Left colon (tissue), 2 donors: ENCODE measurements at regions not wholly inside any gene's neighbourhood (a gene's known extent, or its start where the extent isn't known, plus 50 kb on each side); places are given as distances from the start of the nearest gene placed in this dataset.

Source experiments
- ATAC-seq: fragments of 200-7000 bp; cut with Tn5 transposase; one replicate; pipeline ENCODE4 v1.9.1; 2020; ENCODE audit warnings: mild to moderate bottlenecking, moderate library complexity
- DNase-seq, 2 donors: peaks; one replicate each; pipeline ENCODE4 v3.0.0-alpha.2; 2020
- intact Hi-C, 2 donors: fragments of 100-400 bp; cut with DNase I in 1 of 2; cut with micrococcal nuclease in 1 of 2; formaldehyde crosslinking; loops; one replicate each; pipeline versions ENCODE4 v1.11.2 to v1.14.0; 2022; cut with DNase I, micrococcal nuclease
- donor health status: DM: no; HTN: no; CAD: no.
- donor health status: DM: yes; HTN: yes; CAD: no.

DNA sequence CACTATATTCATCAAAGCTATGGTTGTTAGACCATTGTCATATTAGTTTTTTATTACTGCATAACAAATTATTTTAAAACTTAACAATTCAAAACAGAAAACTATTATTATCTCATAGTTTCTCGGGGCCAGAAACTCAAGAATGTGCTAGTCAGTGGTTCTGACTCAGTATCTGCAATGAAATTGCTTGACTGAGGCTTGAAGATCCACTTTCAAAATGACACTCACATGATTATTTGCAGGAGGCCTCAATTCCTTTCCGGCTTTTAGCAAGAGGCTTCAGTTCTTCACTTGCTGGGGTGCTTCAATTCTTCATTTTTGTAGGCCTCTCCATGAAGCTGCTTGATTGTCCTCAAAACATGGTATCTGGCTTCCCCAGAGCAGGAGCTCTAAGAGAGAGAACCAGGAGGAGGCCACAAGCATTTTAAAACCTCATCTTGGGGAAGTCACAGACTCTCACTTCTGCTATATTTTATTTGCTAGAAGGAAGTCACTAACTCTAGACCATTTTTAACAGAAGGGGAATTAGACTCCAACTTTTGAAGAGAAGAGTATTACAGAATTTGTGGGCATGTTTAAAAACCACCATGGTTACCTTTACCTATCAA lies 383.7 kb downstream of the MFSD1 start:
- intact Hi-C loops, result no loop called here
- DNase-seq (no peak), ATAC-seq (no peak)

DNA sequence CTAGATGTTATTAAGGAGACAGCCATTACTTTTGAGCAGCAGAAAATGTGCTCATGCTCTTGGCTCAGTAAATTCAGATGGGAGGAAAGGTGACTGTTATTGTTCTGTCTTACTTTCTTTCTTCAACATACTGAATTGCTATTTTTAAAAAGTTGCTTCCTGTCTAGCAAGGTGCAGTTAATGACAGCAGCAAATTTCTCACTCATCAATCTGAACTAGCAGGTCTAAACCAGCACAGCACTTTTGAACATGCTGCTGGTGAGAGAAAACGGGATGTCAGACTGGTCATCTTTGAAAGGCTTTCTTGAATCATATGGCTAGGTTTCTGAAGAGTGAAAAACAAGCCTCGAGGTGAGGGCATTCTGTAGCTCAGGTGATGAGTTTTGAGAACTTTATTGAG lies 384.7 kb downstream of the MFSD1 start:
- no peak for DNase-seq

DNA sequence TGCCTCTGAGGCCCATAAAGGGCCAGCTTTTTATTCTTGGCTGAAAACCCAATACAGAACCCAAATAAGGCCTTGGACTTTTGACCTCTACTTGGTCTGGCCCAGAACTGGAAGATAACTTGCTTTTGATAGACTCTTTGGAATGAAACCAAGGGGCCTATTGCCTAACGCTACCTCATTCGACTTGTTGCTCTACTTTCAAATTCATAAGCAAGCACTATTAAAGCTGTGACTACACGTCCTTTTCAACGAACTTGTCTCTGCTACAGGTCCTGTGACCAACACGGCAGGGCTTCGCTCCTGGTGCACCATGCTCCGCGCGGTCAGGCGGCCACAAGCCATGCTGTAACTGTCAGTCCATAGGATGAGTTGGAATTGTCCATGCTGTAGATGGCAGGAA lies 385.4 kb downstream of the MFSD1 start:
- intact Hi-C loops, result no loop called here
- no peak for DNase-seq
- no peak for ATAC-seq

More for the DNA sequence above, 384.7 kb downstream of the MFSD1 start:
- ATAC-seq, result no peak
- intact Hi-C loops, result no loop called here

DNA sequence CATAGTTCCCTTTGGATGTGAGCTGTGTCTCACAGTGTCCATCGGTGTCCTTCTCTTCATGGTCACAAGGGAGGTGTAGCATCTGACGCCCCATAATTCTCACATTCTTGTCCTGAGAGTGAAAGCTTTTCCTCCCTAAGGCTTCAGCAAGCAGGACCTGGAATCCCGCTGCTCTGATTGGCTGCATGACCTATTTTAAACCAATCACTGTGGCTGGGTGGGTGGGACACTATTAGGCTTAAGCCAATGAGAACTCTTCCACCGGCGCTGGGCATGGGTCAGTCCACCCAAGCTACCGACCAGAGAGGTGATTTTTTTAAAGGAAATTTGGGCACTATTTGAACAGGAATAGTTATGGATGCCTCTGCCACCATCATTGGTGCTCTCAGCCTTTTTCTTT lies 385.9 kb downstream of the MFSD1 start:
- intact Hi-C loops, result no loop called here
- DNase-seq (no peak), ATAC-seq (no peak)

DNA sequence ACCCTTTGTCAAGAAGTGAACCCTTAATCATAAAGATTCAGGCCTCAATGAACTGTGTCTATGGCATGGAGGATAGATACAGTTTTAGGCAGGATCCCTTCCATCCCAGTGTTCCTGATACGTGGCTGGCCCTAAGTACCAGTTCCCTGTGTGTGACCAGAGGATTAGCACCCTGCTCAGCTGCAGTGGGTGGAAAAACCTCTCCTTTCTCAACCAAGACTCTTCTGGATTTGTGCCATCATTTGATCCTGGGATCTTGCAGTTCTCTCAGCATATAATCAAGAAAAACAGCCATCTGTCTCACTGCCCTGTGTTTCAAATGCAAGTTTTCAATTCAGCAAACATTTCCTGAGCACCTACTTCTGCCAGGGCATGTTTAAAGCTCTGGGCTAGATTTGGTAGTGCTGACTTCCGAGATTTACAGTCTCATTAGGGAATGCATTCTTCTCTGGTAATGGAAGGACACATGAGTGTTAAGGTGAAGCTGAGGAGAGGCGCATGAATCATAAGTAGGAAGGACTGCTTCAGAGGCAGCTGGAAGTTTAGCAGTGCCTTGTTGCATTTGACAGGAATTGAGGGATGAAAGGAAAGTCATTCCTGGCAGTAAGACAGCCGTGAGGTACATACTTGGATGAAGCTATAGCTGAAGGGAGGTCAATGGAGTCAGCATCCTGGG lies 388.3 kb downstream of the MFSD1 start:
- ATAC-seq (no peak), DNase-seq (no peak)
- intact Hi-C loops, result no loop called here

DNA sequence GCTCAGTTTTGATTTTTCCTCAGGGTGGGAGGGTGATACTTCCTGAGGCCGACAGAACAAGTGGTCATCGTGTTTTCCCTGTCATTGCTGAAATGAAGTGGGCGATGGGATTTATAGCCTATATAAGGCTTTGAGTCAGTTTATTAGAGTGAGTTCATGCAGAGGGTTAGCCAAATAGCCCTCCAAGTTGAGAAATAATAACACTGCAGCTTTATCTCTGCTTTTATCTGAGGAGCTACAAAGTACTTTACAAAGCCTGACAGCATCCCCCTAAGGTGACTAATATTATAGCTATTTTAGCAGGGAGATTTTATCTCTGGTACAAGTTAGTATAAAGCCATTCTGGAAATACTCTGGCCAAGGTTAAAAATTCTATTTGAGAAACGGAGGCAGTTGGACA lies 389.6 kb downstream of the MFSD1 start:
- intact Hi-C loops, result no loop called here
- DNase-seq (no peak), ATAC-seq (no peak)

DNA sequence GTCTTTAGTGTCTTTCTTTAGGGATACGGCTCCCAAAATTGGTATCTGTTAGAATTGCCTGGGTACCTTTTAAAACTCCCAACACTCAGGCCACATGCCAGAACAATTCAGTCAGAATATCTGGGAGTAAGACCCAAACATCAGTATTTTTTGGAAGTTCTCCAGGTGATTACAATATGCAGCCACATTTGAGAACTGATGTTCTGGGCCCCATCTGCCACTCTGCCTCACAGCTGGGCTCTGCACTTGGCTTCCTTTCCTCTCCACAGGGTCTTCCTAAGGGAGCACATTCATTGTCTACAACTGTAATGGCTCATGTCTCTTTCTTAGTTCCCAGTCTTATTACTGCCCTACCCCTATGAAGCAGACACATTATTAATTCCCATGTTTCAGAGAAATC lies 394.5 kb downstream of the MFSD1 start:
- DNase-seq, result no peak
- no peak for ATAC-seq
- intact Hi-C loops, result no loop called here

DNA sequence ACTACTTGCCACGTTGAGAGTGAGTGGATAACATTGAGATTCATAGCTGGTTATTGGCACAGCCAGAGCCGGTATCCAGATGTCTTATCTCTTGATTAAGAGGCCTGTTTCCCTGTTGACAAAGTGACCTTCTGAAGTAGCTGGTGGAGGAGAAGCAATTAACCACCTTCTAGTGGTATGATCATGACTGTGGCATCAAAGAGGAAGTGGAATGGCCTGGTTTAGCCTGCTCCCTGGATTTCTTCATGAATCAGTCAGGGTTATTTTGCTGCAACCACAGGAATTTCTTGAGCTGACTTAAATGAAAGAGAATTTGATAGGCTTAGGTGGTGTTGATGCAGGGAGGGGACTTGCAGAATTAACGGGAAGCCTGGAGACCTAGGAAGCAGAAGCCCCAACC lies 398.3 kb downstream of the MFSD1 start:
- ATAC-seq (no peak), DNase-seq (no peak)
- intact Hi-C loops, result no loop called here

DNA sequence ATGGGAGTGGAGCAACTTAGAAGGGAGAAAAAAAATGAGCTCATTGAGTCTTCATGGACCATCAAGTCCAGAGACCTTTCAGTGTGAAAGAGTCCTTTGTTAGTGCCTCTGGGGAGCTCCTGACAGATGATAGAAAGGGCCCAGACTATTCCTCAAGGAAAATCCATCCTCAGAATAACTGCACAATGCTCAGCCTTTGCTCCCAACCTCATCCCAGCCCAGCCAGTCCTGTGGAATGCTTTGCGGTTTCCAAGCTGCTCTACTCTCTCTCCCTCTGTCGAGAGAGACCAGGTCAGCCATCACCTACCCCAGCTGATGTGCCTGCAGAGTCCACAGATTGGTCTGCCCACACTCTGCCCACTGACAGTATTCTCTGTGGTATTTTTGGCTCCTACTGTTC lies 406.2 kb downstream of the MFSD1 start:
- intact Hi-C loops, result no loop called here
- ATAC-seq, result no peak
- no peak for DNase-seq

DNA sequence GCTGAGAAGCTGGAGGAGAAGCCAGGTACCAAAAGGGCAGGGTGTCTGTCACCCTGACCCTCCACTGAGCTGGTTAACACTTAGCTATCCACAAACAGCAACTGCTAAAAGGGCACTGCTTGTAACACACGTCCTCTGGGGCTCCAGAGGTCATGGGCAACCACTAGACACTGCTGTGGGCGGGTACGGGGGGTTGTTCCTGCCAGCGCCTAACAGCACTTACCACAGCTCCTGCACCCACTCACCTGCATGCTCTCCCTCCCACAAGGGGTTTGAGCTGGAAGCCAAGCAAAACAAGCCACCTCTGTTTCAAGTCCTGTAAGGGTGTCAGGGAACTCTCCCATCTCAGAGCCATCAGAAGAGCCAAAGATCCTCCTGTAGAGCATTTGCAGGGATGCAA lies 407.6 kb downstream of the MFSD1 start:
- intact Hi-C loops, result no loop called here
- no peak for ATAC-seq
- DNase-seq, result no peak

DNA sequence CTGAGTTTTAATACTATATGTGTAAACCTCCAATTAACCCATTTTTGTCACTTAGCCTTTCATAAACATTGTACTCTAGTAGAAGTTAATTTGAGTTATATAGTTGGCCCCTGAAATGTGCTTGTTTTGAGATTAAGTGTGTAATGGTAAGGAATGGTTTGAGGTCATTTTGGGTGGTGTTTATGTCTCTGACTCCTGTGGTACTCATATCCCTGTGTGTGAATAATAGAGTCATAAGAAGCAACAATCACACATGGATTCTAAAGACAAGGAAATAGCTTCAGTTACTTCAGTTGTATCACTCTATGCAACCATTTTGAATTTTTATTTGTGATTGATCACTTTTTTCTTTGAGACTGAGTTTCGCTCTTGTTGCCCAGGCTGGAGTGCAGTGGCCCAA lies 408.5 kb downstream of the MFSD1 start:
- ATAC-seq, result no peak
- intact Hi-C loops, result no loop called here
- no peak for DNase-seq

DNA sequence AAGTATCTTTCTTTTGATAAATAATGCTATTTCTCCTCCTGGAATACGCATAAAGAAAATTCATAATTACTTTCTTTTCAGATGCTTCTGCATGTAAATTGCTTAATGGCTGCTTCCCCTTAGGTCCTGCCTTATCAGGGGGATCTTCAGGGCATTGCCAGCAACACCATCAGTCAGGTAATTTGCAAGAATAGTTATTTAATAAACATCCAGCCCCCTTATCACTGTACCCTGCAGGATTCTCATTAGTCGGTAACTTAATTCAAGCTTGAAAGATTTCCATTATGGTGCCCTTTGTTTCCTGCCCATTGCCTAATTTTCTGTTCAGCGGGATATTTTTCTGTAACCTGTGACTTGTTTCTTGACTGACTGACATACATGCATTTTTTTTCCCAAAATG lies 414.5 kb downstream of the MFSD1 start:
- ATAC-seq (no peak), DNase-seq (no peak)
- intact Hi-C loops, result no loop called here

DNA sequence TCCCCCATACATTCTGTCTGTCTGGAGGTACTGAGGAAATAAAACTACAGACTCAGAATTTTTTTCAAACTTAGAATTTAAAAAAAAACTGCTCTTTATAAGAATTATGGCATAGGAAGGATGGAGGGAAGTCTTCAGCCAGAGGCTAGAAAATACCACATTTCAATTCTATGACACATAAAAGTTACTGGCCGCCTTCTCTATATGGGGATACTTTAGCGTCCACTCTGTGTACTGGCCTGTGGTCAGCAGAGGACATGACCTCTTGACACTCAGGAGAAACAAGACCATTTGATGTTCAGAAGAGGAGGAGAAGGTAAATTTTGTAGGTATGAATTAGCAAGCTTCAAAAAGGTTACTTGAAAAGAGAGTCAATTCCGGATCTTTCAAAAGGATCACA lies 417.4 kb downstream of the MFSD1 start:
- intact Hi-C loops, result no loop called here
- ATAC-seq, result no peak

DNA sequence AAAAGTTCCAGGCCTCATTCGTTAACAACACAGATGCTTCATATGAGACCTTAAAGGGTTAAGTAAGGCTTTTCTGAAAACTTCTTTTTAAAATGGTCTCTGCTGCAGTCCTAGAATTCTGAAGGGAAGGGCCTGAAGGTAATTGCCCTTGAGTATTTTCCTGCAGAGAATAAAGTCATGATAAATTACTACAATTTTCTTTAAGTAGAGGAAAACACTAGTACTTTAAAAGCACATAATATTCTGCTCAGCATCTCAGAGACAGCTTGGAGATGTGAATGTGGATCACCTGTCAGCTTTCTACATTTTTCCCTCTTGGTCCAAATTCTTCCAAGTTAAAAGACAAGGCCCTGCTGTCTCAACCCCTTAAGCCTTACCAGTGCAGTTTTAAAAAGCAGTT lies 419.5 kb downstream of the MFSD1 start:
- intact Hi-C loops, result no loop called here
- DNase-seq, result no peak

More for the DNA sequence above, 417.4 kb downstream of the MFSD1 start:
- no peak for DNase-seq

DNA sequence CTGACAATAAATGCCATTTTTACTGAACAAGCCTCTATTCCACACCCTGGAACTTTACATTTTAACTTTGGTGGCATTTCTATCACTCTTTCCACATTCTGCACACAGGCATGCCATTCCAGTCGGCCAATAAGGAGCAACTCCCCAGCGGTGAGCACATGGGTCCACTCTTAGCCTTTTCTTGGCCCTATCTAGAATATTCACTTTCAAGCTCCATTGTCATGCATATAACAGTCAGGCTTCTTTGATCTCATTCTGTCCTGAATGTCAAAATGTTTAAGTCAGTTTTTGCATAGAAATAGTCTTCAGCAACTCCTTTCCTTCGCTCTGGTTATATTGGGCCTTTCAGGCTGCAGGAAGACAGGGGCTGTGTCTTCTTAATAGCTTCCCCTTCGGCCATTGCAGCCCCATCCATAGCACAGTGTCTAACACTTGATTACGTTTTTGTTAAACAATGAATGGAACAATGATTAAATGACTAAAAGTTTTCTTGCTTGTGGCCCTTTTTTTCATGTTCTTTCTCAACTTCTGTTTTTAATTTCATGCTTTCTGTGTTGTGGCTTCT lies 427.3 kb downstream of the MFSD1 start:
- DNase-seq (no peak), ATAC-seq (no peak)
- intact Hi-C loops, result no loop called here

More for the DNA sequence above, 419.5 kb downstream of the MFSD1 start:
- no peak for ATAC-seq

DNA sequence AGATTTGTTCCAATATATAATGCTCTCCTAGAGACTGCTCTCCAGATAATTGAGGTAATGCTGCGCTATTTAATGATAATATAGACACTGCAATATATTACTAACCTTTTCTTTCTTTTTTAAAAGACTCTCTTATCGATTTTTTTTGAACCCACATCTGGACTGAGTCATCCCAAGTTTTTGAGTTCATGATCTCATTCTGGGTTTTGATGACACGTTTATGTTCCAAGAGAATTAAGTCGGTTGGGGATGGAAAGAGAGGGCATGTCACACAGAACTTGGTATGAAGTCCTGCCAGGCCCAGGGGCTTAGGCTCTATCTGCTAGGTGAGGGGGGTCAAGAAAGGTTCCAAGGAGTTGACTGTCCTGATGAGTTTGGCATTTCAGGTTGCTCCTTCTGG lies 431.1 kb downstream of the MFSD1 start:
- no peak for ATAC-seq
- DNase-seq, result no peak
- intact Hi-C loops, result no loop called here

DNA sequence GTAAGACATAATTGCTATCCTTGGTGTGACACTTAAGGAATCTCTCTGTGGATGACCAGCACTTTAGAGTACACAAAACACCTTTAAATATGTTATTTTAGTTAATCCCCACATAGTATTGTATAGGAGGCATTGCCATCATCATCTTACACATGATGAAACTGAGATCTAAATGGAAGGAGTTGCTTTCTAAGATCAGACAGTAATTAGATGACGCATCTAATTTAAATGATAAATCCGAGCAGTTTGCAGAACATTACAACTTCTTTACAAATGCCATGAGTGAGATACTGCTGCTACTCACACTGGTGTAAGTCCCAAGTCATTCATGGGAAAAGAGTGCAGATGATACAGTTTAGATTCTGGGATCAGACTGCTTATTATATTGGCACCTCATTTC lies 431.9 kb downstream of the MFSD1 start:
- ATAC-seq, result no peak
- no peak for DNase-seq
- intact Hi-C loops, result no loop called here

DNA sequence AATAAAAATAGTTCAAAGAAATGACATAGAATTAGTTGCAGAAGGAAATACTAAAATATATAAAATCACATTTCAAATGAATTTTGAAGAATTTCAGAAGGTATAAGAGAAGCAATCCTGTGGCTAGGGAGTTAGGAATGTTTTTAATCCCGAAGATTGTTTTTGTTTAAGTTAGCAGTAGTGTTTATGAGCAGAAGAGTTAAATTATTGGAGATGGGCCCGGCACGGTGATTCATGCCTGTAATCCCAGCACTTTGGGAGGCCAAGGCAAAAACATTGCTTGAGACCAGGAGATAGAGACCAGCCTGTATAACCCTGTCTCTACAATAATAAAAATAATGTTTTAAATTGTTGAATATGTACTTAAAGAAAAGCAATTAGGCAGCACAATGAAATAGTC lies 432.5 kb downstream of the MFSD1 start:
- DNase-seq, result no peak
- intact Hi-C loops, result no loop called here
- ATAC-seq, result no peak

DNA sequence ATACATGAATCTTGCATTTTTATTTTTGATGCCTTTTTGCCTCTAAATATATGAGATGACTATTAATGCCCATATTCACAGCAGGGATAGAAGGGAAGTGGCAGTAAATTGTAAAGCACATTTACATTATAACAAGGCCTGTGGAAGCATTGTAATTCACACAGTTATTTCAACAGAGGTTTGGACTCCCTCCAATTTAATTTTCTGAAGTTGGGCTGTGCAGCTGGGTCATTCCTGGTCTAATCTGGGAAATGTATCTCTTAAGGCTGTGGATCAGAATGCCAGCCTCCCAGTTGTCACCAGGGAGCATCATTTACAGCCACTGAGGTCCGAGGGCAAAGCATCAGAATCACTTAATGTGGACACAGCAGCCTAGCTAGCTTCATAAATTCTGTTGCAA lies 434.5 kb downstream of the MFSD1 start:
- DNase-seq (no peak), ATAC-seq (no peak)
- intact Hi-C loops, result no loop called here

DNA sequence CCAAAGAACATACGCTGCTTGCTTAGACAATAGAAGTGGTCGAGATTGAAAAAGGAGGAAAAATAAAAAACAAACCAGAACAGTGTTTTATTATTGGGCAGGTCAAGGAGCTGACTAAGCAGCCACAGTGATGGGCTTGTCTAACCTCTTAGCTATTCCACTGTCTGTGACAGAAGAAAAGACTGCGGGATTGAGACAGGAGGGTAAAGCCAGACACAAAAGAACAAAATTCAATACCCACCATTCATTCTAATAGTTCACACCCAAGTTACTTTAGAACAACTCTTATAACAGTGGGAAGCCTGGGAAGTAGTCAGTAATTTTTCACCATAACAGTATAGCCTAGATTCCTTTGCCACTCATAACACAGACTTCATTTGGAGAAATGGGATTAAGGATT lies 435.4 kb downstream of the MFSD1 start:
- no peak for DNase-seq
- intact Hi-C loops, result no loop called here
- ATAC-seq, result no peak

DNA sequence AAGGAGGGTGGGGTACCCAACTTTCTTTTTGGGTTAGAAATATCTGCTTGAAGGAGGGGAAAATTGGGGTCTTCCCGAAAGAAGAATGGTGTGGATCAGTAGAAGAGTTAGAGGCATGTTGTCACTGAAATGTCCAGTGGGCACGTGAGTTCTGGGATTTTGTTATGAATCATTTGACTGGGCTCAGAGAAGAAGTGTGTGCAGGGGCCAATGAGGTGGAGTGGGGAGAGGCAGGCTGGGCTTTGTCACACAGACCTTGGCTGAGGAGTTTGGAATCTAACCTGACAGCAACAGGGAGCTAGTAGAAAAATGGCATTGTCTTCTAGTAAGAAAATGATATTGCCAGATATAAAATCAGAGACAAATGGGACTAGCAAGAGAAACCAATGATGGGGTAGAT lies 436.8 kb downstream of the MFSD1 start:
- no peak for DNase-seq
- ATAC-seq, result no peak
- intact Hi-C loops, result no loop called here
